Suprapubic skin (tissue), 4 donors: ENCODE measurements at regions not wholly inside any gene's neighbourhood (a gene's known extent, or its start where the extent isn't known, plus 50 kb on each side); places are given as distances from the start of the nearest gene placed in this dataset.

Source experiments
- CTCF ChIP-seq, 2 donors: fragments of 200-600 bp in 1 of 2; fragments of 450-650 bp in 1 of 2; sonication (generic) in 1 of 2; IDR thresholded peaks; one replicate each; pipeline ENCODE4 v1.5.1; 2016 to 2019; ENCODE audit warnings: antibody characterized with exemption in 2 of 2, mild to moderate bottlenecking in 1 of 2, moderate library complexity in 1 of 2
- EP300 ChIP-seq: sonication (generic); formaldehyde crosslinking; IDR thresholded peaks from one replicate; pipeline ENCODE4 v1.6.1; 2017; ENCODE audit warnings: antibody characterized with exemption
- POLR2A ChIP-seq, 2 donors: fragments of 450-650 bp; IDR thresholded peaks; one replicate each; pipeline ENCODE4 v1.6.1; 2017; ENCODE audit warnings: antibody characterized with exemption in 2 of 2, mild to moderate bottlenecking in 2 of 2, moderate library complexity in 2 of 2
- POLR2AphosphoS5 ChIP-seq, 3 donors: sonication (generic); formaldehyde crosslinking; IDR thresholded peaks; one replicate each; pipeline ENCODE4 v1.6.1; 2017; ENCODE audit warnings: antibody characterized with exemption in 3 of 3

GRCh38 chr12:93979189-93979588, 169.2 kb upstream of the PLXNC1 start:
- TF ChIP-seq POLR2A (IDR thresholded peaks at IDR 0.05) (no peak), CTCF (IDR thresholded peaks at IDR 0.05) (peak in 1 of 2 donors; percentile 7), POLR2AphosphoS5 (IDR thresholded peaks at IDR 0.05) (no peak), EP300 (no peak)
